Nephron progenitor cell (in vitro differentiated cells): ENCODE measurements at regions not wholly inside any gene's neighbourhood (a gene's known extent, or its start where the extent isn't known, plus 50 kb on each side); places are given as distances from the start of the nearest gene placed in this dataset.

ENCODE experiments used
- DNase-seq: peaks from one replicate; pipeline ENCODE4 v3.0.0; 2021
- H3K27ac Mint-ChIP-seq: 2 replicates; pipeline ENCODE4 v1.8.0; 2021; ENCODE audit warnings: mild to moderate bottlenecking, moderate library complexity, mixed read lengths
- H3K27me3 Mint-ChIP-seq: 2 replicates; pipeline ENCODE4 v1.8.0; 2021; ENCODE audit warnings: mild to moderate bottlenecking, low read depth, mixed read lengths; ENCODE audit not compliant: poor library complexity
- H3K36me3 Mint-ChIP-seq: 2 replicates; pipeline ENCODE4 v1.8.0; 2021; ENCODE audit warnings: low read depth, mixed read lengths
- H3K4me1 Mint-ChIP-seq: 2 replicates; pipeline ENCODE4 v1.8.0; 2021; ENCODE audit warnings: mixed read lengths
- H3K4me3 Mint-ChIP-seq: 2 replicates; pipeline ENCODE4 v1.8.0; 2021; ENCODE audit warnings: mild to moderate bottlenecking, moderate library complexity, mixed read lengths
- H3K9me3 Mint-ChIP-seq: 2 replicates; pipeline ENCODE4 v1.8.0; 2021; ENCODE audit warnings: mild to moderate bottlenecking, moderate library complexity, mixed read lengths
- TF ChIP-seq, protein P1 (sequence below): fragments of 200-600 bp; sonication (generic); IDR thresholded peaks from 2 replicates; pipeline ENCODE4 v1.5.0; 2021; ENCODE audit warnings: antibody characterized with exemption

- Mint-ChIP-seq H3K27ac (no peak overlapping the region), H3K27me3 (no peaks in the 10 kb centered on the region), H3K4me1 (peaks cover 6% of the 10 kb centered on the region), H3K4me3 (no peak overlapping the region), H3K9me3 (no peaks in the 10 kb centered on the region), H3K36me3 (no peaks in the 10 kb centered on the region)
- TF ChIP-seq, protein P1, sequence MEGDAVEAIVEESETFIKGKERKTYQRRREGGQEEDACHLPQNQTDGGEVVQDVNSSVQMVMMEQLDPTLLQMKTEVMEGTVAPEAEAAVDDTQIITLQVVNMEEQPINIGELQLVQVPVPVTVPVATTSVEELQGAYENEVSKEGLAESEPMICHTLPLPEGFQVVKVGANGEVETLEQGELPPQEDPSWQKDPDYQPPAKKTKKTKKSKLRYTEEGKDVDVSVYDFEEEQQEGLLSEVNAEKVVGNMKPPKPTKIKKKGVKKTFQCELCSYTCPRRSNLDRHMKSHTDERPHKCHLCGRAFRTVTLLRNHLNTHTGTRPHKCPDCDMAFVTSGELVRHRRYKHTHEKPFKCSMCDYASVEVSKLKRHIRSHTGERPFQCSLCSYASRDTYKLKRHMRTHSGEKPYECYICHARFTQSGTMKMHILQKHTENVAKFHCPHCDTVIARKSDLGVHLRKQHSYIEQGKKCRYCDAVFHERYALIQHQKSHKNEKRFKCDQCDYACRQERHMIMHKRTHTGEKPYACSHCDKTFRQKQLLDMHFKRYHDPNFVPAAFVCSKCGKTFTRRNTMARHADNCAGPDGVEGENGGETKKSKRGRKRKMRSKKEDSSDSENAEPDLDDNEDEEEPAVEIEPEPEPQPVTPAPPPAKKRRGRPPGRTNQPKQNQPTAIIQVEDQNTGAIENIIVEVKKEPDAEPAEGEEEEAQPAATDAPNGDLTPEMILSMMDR, result no peak
- no peak for DNase-seq
Measured at GRCh38 chr3:162738784-162739183, 1242.2 kb downstream of the OTOL1 start.

DNA sequence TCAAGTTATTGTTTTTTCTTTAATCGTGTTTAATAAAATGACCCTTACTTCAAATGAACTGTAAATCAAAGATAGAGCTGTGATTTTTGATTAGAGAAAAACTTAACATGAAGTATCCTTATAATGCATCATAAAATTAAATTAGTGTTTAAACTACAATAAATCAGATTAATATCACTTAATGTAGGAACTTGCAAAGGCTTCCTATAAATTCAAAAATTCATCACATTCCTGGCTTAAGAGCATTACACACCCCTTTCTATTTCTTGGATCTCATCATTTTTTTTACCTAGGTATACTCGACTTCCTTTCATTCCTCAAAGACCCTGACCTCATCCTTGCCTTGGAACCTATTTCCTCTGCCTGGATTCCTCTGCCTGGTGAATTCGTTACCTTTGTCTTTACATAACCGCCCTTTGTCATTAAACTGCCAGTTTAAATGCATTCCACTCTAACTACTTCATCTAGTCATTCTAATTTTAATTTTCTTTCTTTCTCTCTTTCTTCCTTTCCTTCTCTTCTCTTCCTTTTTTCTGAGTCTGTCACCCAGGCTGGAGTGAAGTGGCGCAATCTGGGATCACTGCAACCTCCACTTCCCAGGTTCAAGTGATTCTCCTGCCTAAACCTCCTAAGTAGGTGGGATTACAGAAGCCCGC, 1244.5 kb downstream of the OTOL1 start:
- TF ChIP-seq, protein P1, result no peak
- no peaks in the 10 kb centered on the region for H3K27me3 Mint-ChIP-seq
- H3K27ac Mint-ChIP-seq, result peak overlapping the region; percentile 19
- H3K4me1 Mint-ChIP-seq, result peaks cover 6% of the 10 kb centered on the region
- no peaks in the 10 kb centered on the region for H3K36me3 Mint-ChIP-seq
- H3K4me3 Mint-ChIP-seq, result no peak overlapping the region
- no peak for DNase-seq
- peaks cover 8% of the 10 kb centered on the region for H3K9me3 Mint-ChIP-seq

DNA sequence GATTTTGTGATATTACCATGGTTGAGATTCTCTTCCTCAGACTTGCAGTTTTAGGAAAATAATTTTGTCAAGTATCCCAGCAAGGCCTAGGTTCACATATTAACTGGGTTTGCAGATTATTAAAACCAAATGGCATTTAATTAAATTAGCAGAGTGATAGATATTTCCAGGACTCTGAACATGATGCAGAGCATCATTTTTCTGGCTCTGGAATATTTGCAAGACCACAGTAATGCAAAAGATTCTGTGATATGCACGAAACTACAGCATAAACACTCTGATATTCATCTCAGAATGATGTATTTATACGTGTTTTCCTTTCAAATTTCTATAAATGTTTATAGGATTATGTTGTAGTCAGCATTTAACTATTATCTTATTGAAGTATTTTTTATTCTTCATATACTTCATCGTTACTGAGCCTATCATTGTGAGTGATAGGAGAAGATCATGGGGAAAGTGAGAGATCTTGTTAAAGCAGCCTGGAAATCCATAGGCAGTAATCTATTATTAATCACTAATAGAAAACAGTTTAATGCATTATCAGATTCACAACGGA, 1245.6 kb downstream of the OTOL1 start:
- DNase-seq, result no peak
- Mint-ChIP-seq H3K27ac (no peak overlapping the region), H3K27me3 (no peaks in the 10 kb centered on the region), H3K36me3 (no peaks in the 10 kb centered on the region), H3K4me3 (no peak overlapping the region), H3K4me1 (peaks cover 6% of the 10 kb centered on the region), H3K9me3 (peaks cover 16% of the 10 kb centered on the region)
- TF ChIP-seq, protein P1, result no peak

GRCh38 chr3:162743091-162743490, 1246.5 kb downstream of the OTOL1 start:
- TF ChIP-seq, protein P1, result no peak
- H3K9me3 Mint-ChIP-seq, result peaks cover 24% of the 10 kb centered on the region
- no peak for DNase-seq
- H3K4me3 Mint-ChIP-seq, result no peak overlapping the region
- H3K27me3 Mint-ChIP-seq, result no peaks in the 10 kb centered on the region
- H3K4me1 Mint-ChIP-seq, result peaks cover 6% of the 10 kb centered on the region
- no peaks in the 10 kb centered on the region for H3K36me3 Mint-ChIP-seq
- H3K27ac Mint-ChIP-seq, result no peak overlapping the region

DNA sequence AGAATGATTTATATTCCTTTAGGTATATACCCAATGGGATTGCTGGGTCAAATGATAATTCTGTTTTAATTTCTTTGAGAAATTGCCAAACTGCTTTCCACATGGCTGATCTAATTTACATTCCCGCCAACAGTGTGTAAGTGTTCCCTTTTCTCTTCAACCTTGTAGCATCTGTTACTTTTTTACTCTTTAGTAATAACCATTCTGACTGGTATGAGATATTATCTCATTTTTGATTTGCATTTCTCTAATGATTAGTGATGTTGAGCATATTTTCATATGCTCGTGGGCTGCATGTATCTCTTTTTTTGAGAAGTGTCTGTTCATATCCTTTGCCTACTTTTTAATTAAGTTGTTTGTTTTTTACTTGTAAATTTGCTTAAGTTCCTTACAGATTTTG, 1264.2 kb downstream of the OTOL1 start:
- no peak overlapping the region for H3K27ac Mint-ChIP-seq
- DNase-seq, result no peak
- H3K9me3 Mint-ChIP-seq, result no peaks in the 10 kb centered on the region

More for the DNA sequence above, 1264.2 kb downstream of the OTOL1 start:
- Mint-ChIP-seq H3K4me3 (no peak overlapping the region), H3K36me3 (no peaks in the 10 kb centered on the region), H3K27me3 (no peaks in the 10 kb centered on the region), H3K4me1 (peaks cover 12% of the 10 kb centered on the region)
- TF ChIP-seq, protein P1, result no peak
